ENCODE measurements at regions not wholly inside any gene's neighbourhood (a gene's known extent, or its start where the extent isn't known, plus 50 kb on each side); places are given as distances from the start of the nearest gene placed in this dataset.
"Not testable (repeated sequence)": the region's sequence is repeated elsewhere in the genome, so short reads cannot be mapped to it uniquely, and the experiment has no call there.

DNA sequence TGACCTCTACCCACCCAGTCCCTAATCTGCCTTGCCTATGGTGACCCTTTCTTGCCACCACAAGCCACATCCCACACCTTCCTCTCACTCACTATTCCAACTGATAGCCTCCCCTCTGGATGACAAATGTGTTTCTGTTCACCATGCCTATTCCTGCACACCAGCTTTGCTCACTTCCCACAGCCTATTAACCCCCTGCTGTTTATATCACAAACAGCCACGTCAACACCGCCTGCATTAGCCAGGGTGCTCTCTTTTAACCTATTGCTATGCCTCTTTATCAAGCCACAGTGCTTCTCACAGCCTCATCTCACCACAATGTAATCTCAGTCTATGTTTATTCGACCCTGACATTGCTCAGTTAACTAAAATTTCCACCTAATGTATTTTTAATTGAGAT, 271.8 kb downstream of the SUCLG1 start:
- Histone ChIP-seq H3K27ac (ENCODE audit: low read length) (no peak overlapping the region), H3K36me3 (ENCODE audit: control insufficient read depth, insufficient read depth, low read length) (no peaks in the 10 kb centered on the region), H3K4me1 (ENCODE audit: control insufficient read depth, insufficient read depth, low read length) (no peaks in the 10 kb centered on the region), H3K27me3 (ENCODE audit: control insufficient read depth, insufficient read depth, low read length) (no peaks in the 10 kb centered on the region), H3K4me3 (ENCODE audit: low read length) (no peak overlapping the region), H3K9me3 (ENCODE audit: control insufficient read depth, insufficient read depth, low read length) (no peaks in the 10 kb centered on the region)
- no CpG with 5 or more reads among the region's 3 CpGs for WGBS (ENCODE audit: insufficient coverage, insufficient read length)
- DNase-seq (ENCODE audit: low read depth, low spot score) = no peak

DNA sequence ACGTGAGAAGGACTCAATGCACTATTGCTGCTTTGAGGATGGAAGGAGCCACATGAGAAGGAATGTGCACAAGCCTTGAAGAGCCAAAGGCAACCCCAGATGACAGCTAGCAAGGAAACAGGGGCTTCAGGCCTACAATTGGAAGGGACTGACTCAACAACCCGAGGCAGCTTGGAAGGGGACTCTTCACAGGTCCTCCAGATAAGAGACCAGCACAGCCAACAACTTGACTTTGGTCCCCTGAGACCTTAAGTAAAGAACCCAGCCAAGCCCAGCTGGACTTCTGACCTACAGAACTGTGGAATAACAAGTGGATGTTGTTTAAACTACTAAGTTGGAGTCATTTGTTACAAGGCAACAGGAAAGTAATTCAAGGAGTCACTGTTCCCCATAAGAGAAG, 277.2 kb downstream of the SUCLG1 start:
- no peak for DNase-seq (ENCODE audit: low read depth, low spot score)
- H3K27ac ChIP-seq (ENCODE audit: low read length) = no peak overlapping the region
- WGBS (ENCODE audit: insufficient coverage, insufficient read length) = no CpG with 5 or more reads among the region's 2 CpGs
- H3K27me3 ChIP-seq (ENCODE audit: control insufficient read depth, insufficient read depth, low read length) = no peaks in the 10 kb centered on the region
- H3K4me1 ChIP-seq (ENCODE audit: control insufficient read depth, insufficient read depth, low read length) = no peaks in the 10 kb centered on the region
- H3K4me3 ChIP-seq (ENCODE audit: low read length) = no peak overlapping the region
- H3K9me3 ChIP-seq (ENCODE audit: control insufficient read depth, insufficient read depth, low read length) = no peaks in the 10 kb centered on the region
- no peaks in the 10 kb centered on the region for H3K36me3 ChIP-seq (ENCODE audit: control insufficient read depth, insufficient read depth, low read length)

DNA sequence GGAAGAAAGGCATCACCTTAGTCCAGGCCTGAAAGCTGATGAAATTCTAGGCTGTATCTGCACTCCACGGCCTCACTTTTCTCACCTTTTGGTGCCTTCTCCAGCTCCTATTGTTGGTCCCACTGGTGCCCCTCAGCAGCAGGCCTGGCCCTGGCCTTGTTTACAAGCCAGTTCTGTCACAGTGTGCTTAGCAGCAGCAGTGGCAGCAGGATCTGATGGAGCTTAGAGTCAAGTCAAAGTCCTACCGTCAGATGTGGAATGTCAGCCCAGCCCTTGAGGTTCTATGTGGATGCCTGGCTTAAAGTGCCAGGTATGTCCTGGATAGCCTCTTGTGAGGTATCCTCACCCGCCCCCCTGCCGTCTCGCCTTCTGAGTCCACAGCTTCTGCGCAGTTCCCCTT, 281.3 kb downstream of the SUCLG1 start:
- no peaks in the 10 kb centered on the region for H3K27me3 ChIP-seq (ENCODE audit: control insufficient read depth, insufficient read depth, low read length)
- no peaks in the 10 kb centered on the region for H3K36me3 ChIP-seq (ENCODE audit: control insufficient read depth, insufficient read depth, low read length)
- no peak for DNase-seq (ENCODE audit: low read depth, low spot score)
- H3K9me3 ChIP-seq (ENCODE audit: control insufficient read depth, insufficient read depth, low read length) = no peaks in the 10 kb centered on the region
- WGBS (ENCODE audit: insufficient coverage, insufficient read length) = no CpG with 5 or more reads among the region's 6 CpGs
- no peaks in the 10 kb centered on the region for H3K4me1 ChIP-seq (ENCODE audit: control insufficient read depth, insufficient read depth, low read length)
- H3K27ac ChIP-seq (ENCODE audit: low read length) = no peak overlapping the region
- H3K4me3 ChIP-seq (ENCODE audit: low read length) = no peak overlapping the region

DNA sequence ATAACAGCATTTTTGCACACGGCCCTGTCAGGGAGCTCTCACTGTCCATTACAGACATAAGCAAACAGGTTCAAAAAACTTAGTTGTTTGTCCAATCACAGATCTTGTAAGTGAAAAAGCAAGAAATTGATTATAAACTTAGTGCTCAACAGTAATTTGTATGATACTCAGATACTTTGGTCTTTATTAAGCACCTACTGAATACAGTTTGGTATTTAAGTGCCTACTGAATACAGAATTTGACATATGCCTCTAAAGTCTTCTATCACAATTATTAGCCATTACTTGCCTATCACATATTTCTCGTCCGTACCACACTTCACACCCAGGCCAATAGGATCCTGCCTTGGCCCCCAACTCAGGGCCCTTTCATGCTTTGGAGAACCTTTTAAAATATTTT, 283.1 kb downstream of the SUCLG1 start:
- no peak for DNase-seq (ENCODE audit: low read depth, low spot score)
- Histone ChIP-seq H3K9me3 (ENCODE audit: control insufficient read depth, insufficient read depth, low read length) (no peaks in the 10 kb centered on the region), H3K27me3 (ENCODE audit: control insufficient read depth, insufficient read depth, low read length) (no peaks in the 10 kb centered on the region), H3K36me3 (ENCODE audit: control insufficient read depth, insufficient read depth, low read length) (no peaks in the 10 kb centered on the region), H3K4me3 (ENCODE audit: low read length) (no peak overlapping the region), H3K4me1 (ENCODE audit: control insufficient read depth, insufficient read depth, low read length) (no peaks in the 10 kb centered on the region), H3K27ac (ENCODE audit: low read length) (no peak overlapping the region)
- WGBS (ENCODE audit: insufficient coverage, insufficient read length) = no CpG with 5 or more reads among the region's 3 CpGs

DNA sequence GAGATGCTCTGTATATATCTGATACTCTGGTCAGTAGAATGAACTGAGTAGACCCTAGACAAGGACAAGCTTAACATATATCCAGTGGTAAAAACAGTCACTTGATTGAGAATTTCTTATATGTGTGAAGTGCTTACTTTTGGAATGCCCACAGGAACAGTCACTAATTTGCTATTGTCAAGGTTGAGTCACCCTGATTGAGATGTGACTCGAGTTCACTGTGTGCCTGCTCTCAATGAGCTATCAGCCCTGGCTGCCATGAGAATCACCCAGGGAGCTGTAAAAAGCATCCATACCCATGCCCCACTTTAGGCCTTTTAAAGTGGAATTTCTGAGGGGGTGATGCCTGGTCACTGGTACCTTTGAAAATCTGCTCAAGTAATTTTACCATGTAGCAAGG, 283.7 kb downstream of the SUCLG1 start:
- H3K36me3 ChIP-seq (ENCODE audit: control insufficient read depth, insufficient read depth, low read length) = no peaks in the 10 kb centered on the region
- no CpG with 5 or more reads among the region's 1 CpG for WGBS (ENCODE audit: insufficient coverage, insufficient read length)
- no peaks in the 10 kb centered on the region for H3K27me3 ChIP-seq (ENCODE audit: control insufficient read depth, insufficient read depth, low read length)
- no peaks in the 10 kb centered on the region for H3K9me3 ChIP-seq (ENCODE audit: control insufficient read depth, insufficient read depth, low read length)
- no peak overlapping the region for H3K4me3 ChIP-seq (ENCODE audit: low read length)
- no peak for DNase-seq (ENCODE audit: low read depth, low spot score)
- no peak overlapping the region for H3K27ac ChIP-seq (ENCODE audit: low read length)
- no peaks in the 10 kb centered on the region for H3K4me1 ChIP-seq (ENCODE audit: control insufficient read depth, insufficient read depth, low read length)

DNA sequence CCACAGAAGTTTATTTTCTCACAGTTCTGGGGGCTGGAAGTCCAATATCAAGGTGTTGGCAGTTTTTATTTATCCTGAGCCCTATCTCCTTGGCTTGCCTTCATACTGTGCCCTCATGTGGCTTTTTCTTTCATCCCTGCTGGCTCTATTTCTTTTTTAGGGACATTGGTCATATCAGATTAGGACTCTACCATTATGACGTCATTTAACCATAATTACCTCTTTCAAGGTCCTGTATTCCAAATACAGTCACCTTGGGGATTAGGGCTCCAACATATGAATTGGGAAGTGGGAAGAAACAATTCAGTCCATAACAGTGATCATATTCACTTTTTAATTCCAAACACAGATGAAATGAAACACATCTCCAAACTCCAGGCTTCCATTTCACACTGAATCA, 286.0 kb downstream of the SUCLG1 start:
- no peak for DNase-seq (ENCODE audit: low read depth, low spot score)
- Histone ChIP-seq H3K9me3 (ENCODE audit: control insufficient read depth, insufficient read depth, low read length) (no peaks in the 10 kb centered on the region), H3K4me1 (ENCODE audit: control insufficient read depth, insufficient read depth, low read length) (no peaks in the 10 kb centered on the region), H3K4me3 (ENCODE audit: low read length) (no peak overlapping the region), H3K27ac (ENCODE audit: low read length) (no peak overlapping the region), H3K36me3 (ENCODE audit: control insufficient read depth, insufficient read depth, low read length) (no peaks in the 10 kb centered on the region), H3K27me3 (ENCODE audit: control insufficient read depth, insufficient read depth, low read length) (no peaks in the 10 kb centered on the region)
- no CpG with 5 or more reads among the region's 1 CpG for whole genome bisulfite sequencing (ENCODE audit: insufficient coverage, insufficient read length)

DNA sequence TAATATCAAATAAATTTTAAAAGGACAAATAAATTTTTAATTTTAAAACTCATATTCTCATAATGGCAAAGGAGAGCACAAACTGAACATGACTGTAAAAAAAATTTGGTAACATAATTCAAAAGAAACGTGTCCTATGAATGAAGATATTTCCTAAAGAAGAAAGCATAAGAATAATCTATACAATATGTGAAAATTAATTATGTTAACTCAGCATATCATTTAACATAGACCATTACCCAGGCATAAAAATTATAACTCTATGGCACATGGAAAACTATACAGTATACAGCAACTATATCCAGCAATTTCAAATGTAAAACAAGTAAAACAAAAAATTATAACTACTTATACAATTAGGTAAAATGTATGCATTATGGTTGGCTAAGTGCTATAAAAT, 288.1 kb downstream of the SUCLG1 start:
- DNase-seq (ENCODE audit: low read depth, low spot score) = no peak
- Histone ChIP-seq H3K9me3 (ENCODE audit: control insufficient read depth, insufficient read depth, low read length) (no peaks in the 10 kb centered on the region), H3K4me1 (ENCODE audit: control insufficient read depth, insufficient read depth, low read length) (no peaks in the 10 kb centered on the region), H3K27ac (ENCODE audit: low read length) (no peak overlapping the region), H3K4me3 (ENCODE audit: low read length) (no peak overlapping the region), H3K36me3 (ENCODE audit: control insufficient read depth, insufficient read depth, low read length) (no peaks in the 10 kb centered on the region), H3K27me3 (ENCODE audit: control insufficient read depth, insufficient read depth, low read length) (no peaks in the 10 kb centered on the region)
- no CpG with 5 or more reads among the region's 1 CpG for WGBS (ENCODE audit: insufficient coverage, insufficient read length)

DNA sequence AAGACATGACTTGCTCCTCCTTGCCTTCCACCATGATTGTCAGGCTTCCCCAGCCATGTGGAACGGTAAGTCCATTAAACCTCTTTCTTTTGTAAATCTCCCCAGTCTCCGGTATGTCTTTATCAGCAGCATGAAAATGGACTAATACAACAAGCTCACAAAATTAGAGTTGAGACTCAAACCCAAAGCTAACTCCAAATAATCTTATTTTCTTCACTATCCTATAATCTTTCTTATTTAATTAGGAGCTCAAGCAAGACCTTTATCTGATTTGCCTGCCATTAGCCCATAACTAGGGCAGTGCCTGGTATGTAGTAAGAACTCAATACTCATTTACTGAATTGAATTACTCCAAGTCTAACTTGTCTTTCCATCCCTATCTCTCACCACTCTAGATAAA, 289.2 kb downstream of the SUCLG1 start:
- WGBS (ENCODE audit: insufficient coverage, insufficient read length) = no CpG with 5 or more reads among the region's 2 CpGs

DNA sequence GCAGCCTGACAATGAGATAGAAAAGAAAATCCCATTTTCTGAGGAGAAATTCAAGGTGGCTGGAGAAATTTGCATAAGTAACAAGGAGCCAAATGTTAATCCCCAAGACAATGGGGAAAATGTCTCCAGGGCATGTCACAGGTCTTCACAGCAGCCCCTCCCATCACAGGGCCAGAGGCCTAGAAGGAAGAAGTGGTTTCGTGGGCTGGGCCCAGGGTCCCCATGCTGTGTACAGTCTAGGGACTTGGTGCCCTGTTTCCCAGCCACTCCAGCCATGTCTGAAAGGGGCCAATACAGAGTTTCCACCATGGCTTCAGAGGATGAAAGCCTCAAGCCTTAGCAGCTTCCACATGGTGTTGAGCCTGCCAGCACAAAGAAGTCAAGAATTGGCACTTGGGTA, 290.5 kb downstream of the SUCLG1 start:
- H3K27me3 ChIP-seq (ENCODE audit: control insufficient read depth, insufficient read depth, low read length); DNase-seq (ENCODE audit: low read depth, low spot score); H3K27ac ChIP-seq (ENCODE audit: low read length); H3K4me1 ChIP-seq (ENCODE audit: control insufficient read depth, insufficient read depth, low read length); H3K4me3 ChIP-seq (ENCODE audit: low read length); H3K9me3 ChIP-seq (ENCODE audit: control insufficient read depth, insufficient read depth, low read length); H3K36me3 ChIP-seq (ENCODE audit: control insufficient read depth, insufficient read depth, low read length): not testable (repeated sequence)
- no CpG with 5 or more reads among the region's 1 CpG for WGBS (ENCODE audit: insufficient coverage, insufficient read length)

More for the DNA sequence above, 289.2 kb downstream of the SUCLG1 start:
- Histone ChIP-seq H3K9me3 (ENCODE audit: control insufficient read depth, insufficient read depth, low read length) (no peaks in the 10 kb centered on the region), H3K27me3 (ENCODE audit: control insufficient read depth, insufficient read depth, low read length) (no peaks in the 10 kb centered on the region), H3K36me3 (ENCODE audit: control insufficient read depth, insufficient read depth, low read length) (no peaks in the 10 kb centered on the region), H3K4me3 (ENCODE audit: low read length) (no peak overlapping the region), H3K27ac (ENCODE audit: low read length) (no peak overlapping the region), H3K4me1 (ENCODE audit: control insufficient read depth, insufficient read depth, low read length) (no peaks in the 10 kb centered on the region)
- DNase-seq (ENCODE audit: low read depth, low spot score) = no peak

DNA sequence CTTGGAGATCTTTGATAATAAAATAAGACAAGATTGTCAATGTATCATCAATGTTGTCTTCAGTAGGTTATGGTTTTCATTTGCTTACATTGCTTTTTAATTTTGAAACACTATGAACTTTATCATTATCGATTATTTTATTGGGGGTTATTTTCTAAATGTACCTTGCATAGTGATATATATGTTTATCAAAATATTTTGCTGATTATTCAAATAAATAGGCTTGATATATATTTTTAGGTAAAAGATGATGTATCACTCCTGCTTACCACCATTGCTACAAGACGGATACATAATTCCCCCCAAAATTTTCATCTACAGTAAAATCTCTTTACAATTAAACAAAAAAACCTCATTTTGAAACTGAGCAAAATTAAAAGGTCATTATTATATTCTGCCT, 293.8 kb downstream of the SUCLG1 start:
- Histone ChIP-seq H3K36me3 (ENCODE audit: control insufficient read depth, insufficient read depth, low read length) (no peaks in the 10 kb centered on the region), H3K4me1 (ENCODE audit: control insufficient read depth, insufficient read depth, low read length) (no peaks in the 10 kb centered on the region), H3K4me3 (ENCODE audit: low read length) (no peak overlapping the region), H3K9me3 (ENCODE audit: control insufficient read depth, insufficient read depth, low read length) (no peaks in the 10 kb centered on the region), H3K27me3 (ENCODE audit: control insufficient read depth, insufficient read depth, low read length) (no peaks in the 10 kb centered on the region), H3K27ac (ENCODE audit: low read length) (no peak overlapping the region)
- no peak for DNase-seq (ENCODE audit: low read depth, low spot score)
- 100% methylated on average over 1 of the region's 2 CpGs for WGBS (ENCODE audit: insufficient coverage, insufficient read length)

DNA sequence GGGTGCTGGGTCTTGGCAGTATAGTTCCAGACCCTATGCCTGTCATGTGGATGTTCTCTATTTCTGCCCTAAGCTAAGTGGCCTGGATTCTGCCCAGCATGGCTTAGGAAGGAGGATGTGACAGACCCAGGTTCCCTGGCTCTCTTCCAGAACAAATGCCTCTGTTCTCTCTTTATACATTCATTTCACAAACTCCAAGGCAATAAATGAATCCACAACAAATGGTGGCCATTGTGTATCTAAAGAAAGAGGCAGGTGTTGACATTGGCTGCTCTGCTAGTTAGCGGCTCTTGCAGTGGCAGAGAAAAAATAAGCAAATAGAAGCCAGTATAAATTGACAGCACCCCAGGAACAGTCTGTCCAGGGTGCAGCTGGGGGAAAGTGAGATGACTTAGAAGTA, 298.6 kb downstream of the SUCLG1 start:
- no peaks in the 10 kb centered on the region; the same call in 1 of the 2 replicates for H3K4me1 ChIP-seq (ENCODE audit: control insufficient read depth, insufficient read depth, low read length)
- H3K27ac ChIP-seq (ENCODE audit: low read length) = no peak overlapping the region
- no peak overlapping the region for H3K4me3 ChIP-seq (ENCODE audit: low read length)
- WGBS (ENCODE audit: insufficient coverage, insufficient read length) = no CpG with 5 or more reads among the region's 1 CpG
- H3K27me3 ChIP-seq (ENCODE audit: control insufficient read depth, insufficient read depth, low read length) = no peaks in the 10 kb centered on the region
- no peak for DNase-seq (ENCODE audit: low read depth, low spot score)
- no peaks in the 10 kb centered on the region for H3K36me3 ChIP-seq (ENCODE audit: control insufficient read depth, insufficient read depth, low read length)
- no peaks in the 10 kb centered on the region for H3K9me3 ChIP-seq (ENCODE audit: control insufficient read depth, insufficient read depth, low read length)

Measured in iPS DF 6.9 (cell line).